Stomach (tissue), 4 donors: ENCODE measurements at regions not wholly inside any gene's neighbourhood (a gene's known extent, or its start where the extent isn't known, plus 50 kb on each side); places are given as distances from the start of the nearest gene placed in this dataset.

Source experiments
- EP300 ChIP-seq: sonication (generic); formaldehyde crosslinking; IDR thresholded peaks from one replicate; pipeline ENCODE4 v1.6.1; 2017; ENCODE audit warnings: antibody characterized with exemption
- POLR2A ChIP-seq, 4 donors: fragments of 450-650 bp; IDR thresholded peaks; one replicate each; pipeline ENCODE4 v1.6.1; 2016; ENCODE audit warnings: antibody characterized with exemption in 4 of 4, control low read depth in 2 of 4, mild to moderate bottlenecking in 1 of 4, moderate library complexity in 1 of 4
- POLR2AphosphoS5 ChIP-seq, 3 donors: sonication (generic); formaldehyde crosslinking; IDR thresholded peaks; one replicate each; pipeline ENCODE4 v1.6.1; 2016; ENCODE audit warnings: antibody characterized with exemption in 3 of 3
- TF ChIP-seq, protein P1 (sequence below), 7 experiments: fragments of 450-650 bp in 4 of 7; fragments of 200-600 bp in 3 of 7; sonication (generic) in 3 of 7; IDR thresholded peaks; one replicate each; pipeline ENCODE4 v1.5.1; 2016 to 2019; ENCODE audit warnings: antibody characterized with exemption in 7 of 7, control low read depth in 2 of 7, mild to moderate bottlenecking in 1 of 7

DNA sequence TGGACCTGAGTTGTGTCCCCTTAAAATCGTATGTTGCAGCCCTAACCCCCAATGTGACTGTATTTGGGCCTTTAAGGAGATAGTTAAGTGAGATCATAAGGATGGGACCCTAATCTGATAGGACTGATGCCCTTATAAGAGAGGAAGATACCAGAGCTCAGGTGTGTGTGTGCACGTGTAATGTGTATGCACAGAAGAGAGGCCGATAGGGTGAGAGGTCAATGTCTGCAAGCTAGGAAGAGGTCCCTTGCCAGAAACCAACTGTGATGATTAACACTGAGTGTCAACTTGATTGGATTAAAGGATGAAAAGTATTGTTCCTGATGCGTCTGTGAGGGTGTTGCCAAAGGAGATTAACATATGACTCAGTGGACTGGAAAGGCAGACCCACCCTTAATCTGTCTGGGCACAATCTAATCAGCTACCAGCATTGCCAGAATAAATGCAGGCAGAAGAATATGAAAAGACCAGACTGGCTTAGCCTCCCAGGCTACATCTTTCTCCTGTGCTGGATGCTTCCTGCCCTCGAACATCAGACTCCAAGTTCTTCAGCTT is 299.8 kb downstream of the LRFN2 start:
- TF ChIP-seq, protein P1, sequence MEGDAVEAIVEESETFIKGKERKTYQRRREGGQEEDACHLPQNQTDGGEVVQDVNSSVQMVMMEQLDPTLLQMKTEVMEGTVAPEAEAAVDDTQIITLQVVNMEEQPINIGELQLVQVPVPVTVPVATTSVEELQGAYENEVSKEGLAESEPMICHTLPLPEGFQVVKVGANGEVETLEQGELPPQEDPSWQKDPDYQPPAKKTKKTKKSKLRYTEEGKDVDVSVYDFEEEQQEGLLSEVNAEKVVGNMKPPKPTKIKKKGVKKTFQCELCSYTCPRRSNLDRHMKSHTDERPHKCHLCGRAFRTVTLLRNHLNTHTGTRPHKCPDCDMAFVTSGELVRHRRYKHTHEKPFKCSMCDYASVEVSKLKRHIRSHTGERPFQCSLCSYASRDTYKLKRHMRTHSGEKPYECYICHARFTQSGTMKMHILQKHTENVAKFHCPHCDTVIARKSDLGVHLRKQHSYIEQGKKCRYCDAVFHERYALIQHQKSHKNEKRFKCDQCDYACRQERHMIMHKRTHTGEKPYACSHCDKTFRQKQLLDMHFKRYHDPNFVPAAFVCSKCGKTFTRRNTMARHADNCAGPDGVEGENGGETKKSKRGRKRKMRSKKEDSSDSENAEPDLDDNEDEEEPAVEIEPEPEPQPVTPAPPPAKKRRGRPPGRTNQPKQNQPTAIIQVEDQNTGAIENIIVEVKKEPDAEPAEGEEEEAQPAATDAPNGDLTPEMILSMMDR (IDR thresholded peaks at IDR 0.05): no peak
- TF ChIP-seq POLR2A (IDR thresholded peaks at IDR 0.05) (no peak), POLR2AphosphoS5 (IDR thresholded peaks at IDR 0.05) (no peak), EP300 (no peak)
